H54 (cell line): ENCODE measurements at regions not wholly inside any gene's neighbourhood (a gene's known extent, or its start where the extent isn't known, plus 50 kb on each side); places are given as distances from the start of the nearest gene placed in this dataset.
"Not testable (repeated sequence)": the region's sequence is repeated elsewhere in the genome, so short reads cannot be mapped to it uniquely, and the experiment has no call there.

ENCODE experiments used
- DNase-seq: peaks from one replicate; pipeline ENCODE4 v3.0.0; 2011; ENCODE audit warnings: low spot score, mixed read lengths; ENCODE audit not compliant: insufficient read length
- FAIRE-seq: peaks from 3 replicates; lab custom pipeline; 2011; peaks lifted over from hg19 to GRCh38; lab: Jason Lieb, UNC
- POLR2A ChIP-seq: IDR thresholded peaks from 2 replicates; pipeline ENCODE4 v1.6.1; 2011; ENCODE audit warnings: low read depth, mild to moderate bottlenecking, low read length

- no peak for FAIRE-seq
- no peak for TF ChIP-seq POLR2A
- DNase-seq, result no peak
These were observed 99.1 kb upstream of the PPP1R26 start for GRCh38 chr9:135380311-135380960.

GRCh38 chr9:135381762-135382310 lies 97.7 kb upstream of the PPP1R26 start:
- FAIRE-seq, result no peak
- DNase-seq, result no peak
- no peak for TF ChIP-seq POLR2A

- no peak for DNase-seq
- no peak for TF ChIP-seq POLR2A
- no peak for FAIRE-seq
These were observed 95.4 kb upstream of the PPP1R26 start for GRCh38 chr9:135384226-135384625.

- DNase-seq, FAIRE-seq: not testable (repeated sequence)
These were observed 94.7 kb upstream of the PPP1R26 start for GRCh38 chr9:135384815-135385405.

- FAIRE-seq (no peak), DNase-seq (no peak)
- TF ChIP-seq POLR2A, result no peak
These were observed 93.8 kb upstream of the PPP1R26 start for GRCh38 chr9:135385793-135386192.

GRCh38 chr9:135387976-135388375 lies 91.6 kb upstream of the PPP1R26 start:
- no peak for FAIRE-seq
- TF ChIP-seq POLR2A, result no peak
- DNase-seq, result no peak

- no peak for TF ChIP-seq POLR2A
- DNase-seq, result no peak
- no peak for FAIRE-seq
These were observed 91.1 kb upstream of the PPP1R26 start for GRCh38 chr9:135388530-135388929.

- FAIRE-seq (no peak), DNase-seq (no peak)
- no peak for TF ChIP-seq POLR2A
These were observed 87.8 kb upstream of the PPP1R26 start for GRCh38 chr9:135391759-135392158.

GRCh38 chr9:135392511-135392910 lies 87.1 kb upstream of the PPP1R26 start:
- DNase-seq (no peak), FAIRE-seq (no peak)
- no peak for TF ChIP-seq POLR2A

- FAIRE-seq, result no peak
- no peak for TF ChIP-seq POLR2A
- DNase-seq, result no peak
These were observed 85.5 kb upstream of the PPP1R26 start for GRCh38 chr9:135394131-135394530.

- FAIRE-seq (no peak), DNase-seq (no peak)
- TF ChIP-seq POLR2A, result no peak
These were observed 84.6 kb upstream of the PPP1R26 start for GRCh38 chr9:135394699-135395645.

- DNase-seq (no peak), FAIRE-seq (no peak)
- no peak for TF ChIP-seq POLR2A
These were observed 82.4 kb upstream of the PPP1R26 start for GRCh38 chr9:135397142-135397541.

- FAIRE-seq (no peak), DNase-seq (no peak)
- no peak for TF ChIP-seq POLR2A
These were observed 80.5 kb upstream of the PPP1R26 start for GRCh38 chr9:135399000-135399649.
